Epithelial cell of esophagus (primary cell): ENCODE measurements at regions not wholly inside any gene's neighbourhood (a gene's known extent, or its start where the extent isn't known, plus 50 kb on each side); places are given as distances from the start of the nearest gene placed in this dataset.
"Not testable (repeated sequence)": the region's sequence is repeated elsewhere in the genome, so short reads cannot be mapped to it uniquely, and the experiment has no call there.

Source experiments
- DNase-seq: peaks from one replicate; pipeline ENCODE4 v3.0.0; 2010; ENCODE audit warnings: low read depth
- H3K4me3 ChIP-seq: 2 replicates; pipeline ENCODE4 v1.5.1; 2011; ENCODE audit warnings: mild to moderate bottlenecking, low read length, control low read depth
- CTCF ChIP-seq: IDR thresholded peaks from 2 replicates; pipeline ENCODE4 v1.5.1; 2011; ENCODE audit warnings: low read depth, mild to moderate bottlenecking, low read length, control low read depth, inconsistent platforms; ENCODE audit not compliant: insufficient read depth; ENCODE audit errors: missing control alignments

GRCh38 chr5:105868038-105868780 lies 1802.5 kb downstream of the EFNA5 start:
- no peak overlapping the region for H3K4me3 ChIP-seq
- no peak for TF ChIP-seq CTCF
- DNase-seq, result peak; percentile 34

- H3K4me3 ChIP-seq, result no peak overlapping the region
- DNase-seq, result no peak
- TF ChIP-seq CTCF, result no peak
Measured at GRCh38 chr5:105865834-105866233, 1804.9 kb downstream of the EFNA5 start.

- DNase-seq, H3K4me3 ChIP-seq: not testable (repeated sequence)
Measured at GRCh38 chr5:105859350-105859749, 1811.4 kb downstream of the EFNA5 start.

GRCh38 chr5:105849701-105850100 lies 1821.0 kb downstream of the EFNA5 start:
- DNase-seq, result peak; percentile 7
- no peak overlapping the region for H3K4me3 ChIP-seq
- TF ChIP-seq CTCF, result no peak

- DNase-seq, result no peak
- no peak overlapping the region for H3K4me3 ChIP-seq
- TF ChIP-seq CTCF, result no peak
Measured at GRCh38 chr5:105840800-105841199, 1829.9 kb downstream of the EFNA5 start.

GRCh38 chr5:105836887-105837286 lies 1833.8 kb downstream of the EFNA5 start:
- DNase-seq, result no peak
- no peak overlapping the region for H3K4me3 ChIP-seq
- no peak for TF ChIP-seq CTCF

GRCh38 chr5:105836268-105836667 lies 1834.5 kb downstream of the EFNA5 start:
- H3K4me3 ChIP-seq, result no peak overlapping the region
- DNase-seq, result no peak
- no peak for TF ChIP-seq CTCF

GRCh38 chr5:105828821-105829220 lies 1841.9 kb downstream of the EFNA5 start:
- H3K4me3 ChIP-seq, result no peak overlapping the region
- no peak for TF ChIP-seq CTCF
- no peak for DNase-seq
